CD4-positive, alpha-beta T cell treated with Interleukin-15 for 4 hours (primary cell): ENCODE measurements at regions not wholly inside any gene's neighbourhood (a gene's known extent, or its start where the extent isn't known, plus 50 kb on each side); places are given as distances from the start of the nearest gene placed in this dataset.

Source experiments
- DNase-seq: peaks from one replicate; pipeline ENCODE4 v3.0.0-alpha.2; 2020; ENCODE audit warnings: low spot score

DNA sequence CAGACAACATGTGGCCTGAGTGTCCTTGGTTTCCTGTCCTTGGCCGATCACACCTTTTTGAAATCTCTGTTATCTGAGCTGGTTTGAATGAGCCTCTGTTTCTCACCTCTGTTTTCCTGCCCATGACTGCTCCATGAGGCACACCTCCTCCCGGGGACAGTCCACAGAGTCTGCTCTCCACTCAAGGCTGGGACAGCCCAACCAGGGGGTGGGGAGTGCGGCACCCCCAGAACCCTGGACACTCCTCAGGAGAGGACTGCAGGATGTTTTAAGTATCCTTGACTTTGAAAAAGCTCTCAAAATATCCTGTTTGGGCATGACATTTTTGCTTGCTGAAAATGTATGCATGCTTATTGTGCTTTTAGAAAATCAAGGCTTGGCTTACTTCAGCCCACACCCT lies 333.0 kb upstream of the N4BP1 start:
- no peak for DNase-seq

DNA sequence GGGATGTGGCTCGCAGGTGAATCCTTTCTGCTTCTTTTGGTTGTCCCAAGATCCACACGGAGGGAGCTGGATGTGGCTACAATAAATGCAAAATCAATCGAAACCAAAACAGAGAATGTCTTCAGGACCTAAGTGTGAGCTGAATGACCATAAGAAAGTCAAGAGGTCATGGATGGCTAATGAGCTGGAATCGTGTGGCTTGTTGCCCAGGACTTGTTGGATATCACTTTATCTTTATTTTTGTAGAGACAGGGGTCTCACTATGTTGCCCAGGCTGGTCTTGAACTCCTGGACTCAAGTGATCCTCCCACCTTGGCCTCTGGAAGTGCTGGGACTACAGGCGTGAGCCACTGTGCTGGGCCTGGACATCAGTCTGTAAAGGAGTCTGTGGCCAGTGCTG lies 326.8 kb upstream of the N4BP1 start:
- DNase-seq = no peak

DNA sequence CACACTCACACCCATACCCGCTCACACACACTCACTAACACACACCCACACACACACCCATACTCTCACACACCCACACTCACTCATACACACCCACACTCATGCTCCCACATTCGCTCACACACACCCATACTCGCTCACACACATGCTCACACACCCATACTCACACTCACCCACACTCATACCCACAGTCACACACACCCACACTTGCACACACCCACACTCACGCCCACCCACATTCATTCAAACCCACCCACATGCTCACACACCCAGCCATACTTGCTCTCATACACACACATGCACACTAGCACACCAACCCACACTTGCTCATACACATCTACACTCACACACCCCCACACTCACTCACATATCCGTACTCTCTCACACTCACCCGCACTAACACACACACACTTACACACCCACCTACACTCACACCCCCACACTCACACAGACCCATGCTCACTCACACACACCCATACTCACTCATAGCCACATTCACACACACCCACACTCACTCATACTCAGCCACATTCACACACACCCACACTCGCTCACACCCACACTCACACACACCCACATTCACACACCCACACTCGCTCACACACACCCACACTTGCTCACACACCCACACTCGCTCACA lies 322.4 kb upstream of the N4BP1 start:
- DNase-seq = no peak

DNA sequence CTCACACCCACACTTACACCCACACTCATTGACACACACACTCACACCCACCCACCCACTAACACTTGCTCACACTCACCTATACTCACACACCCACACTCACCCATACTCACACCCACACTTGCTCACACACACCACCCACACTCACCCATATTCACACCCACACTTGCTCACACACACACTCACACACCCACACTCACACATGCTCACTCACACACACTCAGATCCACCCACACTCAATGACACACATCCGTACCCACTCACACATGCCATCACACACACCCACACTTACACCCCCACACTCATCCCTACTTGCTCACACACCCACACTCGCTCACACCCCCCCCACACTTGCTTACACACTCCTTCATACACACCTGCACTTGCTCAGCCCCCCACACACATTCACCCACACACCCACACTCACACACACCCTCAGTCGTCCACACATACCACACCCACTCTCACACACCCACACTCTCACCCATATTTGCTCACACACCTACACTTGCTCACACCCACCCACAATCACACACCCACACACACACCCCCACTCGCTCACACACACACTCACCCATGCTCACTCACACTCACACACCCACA lies 321.1 kb upstream of the N4BP1 start:
- no peak for DNase-seq

DNA sequence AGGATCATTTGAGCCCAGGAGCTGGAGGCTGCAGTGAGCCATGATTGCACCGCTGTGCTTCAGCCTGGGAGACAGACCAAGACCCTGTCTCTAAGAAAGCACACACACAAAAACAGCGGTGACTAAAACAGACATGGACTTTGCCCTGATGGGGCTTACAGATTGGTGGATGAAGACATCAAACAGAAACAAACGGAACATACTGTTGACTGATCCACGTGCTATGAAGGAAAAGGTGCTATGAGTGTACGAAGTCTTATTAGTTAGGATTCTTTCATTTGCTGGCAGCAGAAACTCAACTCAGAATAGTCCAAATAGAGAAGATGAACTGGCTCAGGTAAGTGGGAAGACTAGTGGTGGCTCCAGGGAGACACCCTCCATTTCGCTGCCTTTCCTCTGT lies 309.8 kb upstream of the N4BP1 start:
- no peak for DNase-seq

DNA sequence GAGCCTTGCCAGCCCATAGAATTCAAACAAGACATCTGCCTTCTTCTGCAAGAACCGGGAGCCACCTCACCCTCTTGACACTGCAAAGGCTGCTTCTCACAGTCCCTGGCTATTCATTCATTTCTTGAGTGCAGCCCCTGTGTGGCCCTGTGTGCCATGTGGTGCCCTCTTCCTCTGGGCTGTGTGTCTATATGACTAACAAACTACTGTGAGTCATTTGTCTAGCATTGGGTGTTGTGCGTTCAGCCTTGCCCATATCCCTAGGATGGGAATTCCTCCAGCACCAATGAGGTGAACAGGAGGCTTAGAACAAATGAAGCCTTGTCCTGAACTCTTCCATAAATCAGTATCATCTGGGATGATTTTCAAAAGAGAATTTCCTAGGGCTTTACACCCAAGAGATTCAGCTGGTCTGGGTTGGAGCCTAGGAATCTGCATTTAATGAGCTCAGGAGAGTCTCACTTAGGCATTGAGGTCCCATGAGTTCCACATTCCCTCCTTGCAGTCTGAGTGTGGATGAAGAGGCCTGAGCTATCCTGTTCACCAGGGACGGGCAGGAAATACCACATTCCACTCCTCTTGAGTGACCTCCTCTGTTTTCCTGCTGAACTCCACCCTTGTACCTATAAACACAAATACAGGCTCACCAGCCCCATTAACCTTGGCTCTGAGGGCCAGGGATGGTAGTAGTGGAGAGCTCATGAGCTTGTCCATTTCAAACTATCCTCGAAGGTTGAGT lies 308.7 kb upstream of the N4BP1 start:
- no peak for DNase-seq

DNA sequence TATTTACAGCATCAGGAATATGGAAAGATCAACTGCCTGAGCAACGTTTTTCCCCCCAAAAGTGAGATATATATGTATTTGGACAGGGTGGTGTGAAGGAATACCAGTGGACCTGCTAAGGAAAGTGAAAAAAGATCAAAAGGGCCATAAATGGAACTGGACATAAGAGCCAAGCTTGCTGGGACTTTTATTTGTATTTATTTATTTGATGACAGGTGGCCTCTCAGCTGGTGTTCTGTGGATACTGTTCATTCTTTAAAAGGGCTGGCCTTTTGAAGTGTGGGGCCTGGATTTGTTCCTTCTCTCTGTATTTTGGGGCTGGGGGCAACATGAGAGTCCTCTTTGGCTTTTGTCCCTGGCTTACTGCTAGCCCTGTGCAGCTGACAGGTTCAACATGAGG lies 306.6 kb upstream of the N4BP1 start:
- no peak for DNase-seq

DNA sequence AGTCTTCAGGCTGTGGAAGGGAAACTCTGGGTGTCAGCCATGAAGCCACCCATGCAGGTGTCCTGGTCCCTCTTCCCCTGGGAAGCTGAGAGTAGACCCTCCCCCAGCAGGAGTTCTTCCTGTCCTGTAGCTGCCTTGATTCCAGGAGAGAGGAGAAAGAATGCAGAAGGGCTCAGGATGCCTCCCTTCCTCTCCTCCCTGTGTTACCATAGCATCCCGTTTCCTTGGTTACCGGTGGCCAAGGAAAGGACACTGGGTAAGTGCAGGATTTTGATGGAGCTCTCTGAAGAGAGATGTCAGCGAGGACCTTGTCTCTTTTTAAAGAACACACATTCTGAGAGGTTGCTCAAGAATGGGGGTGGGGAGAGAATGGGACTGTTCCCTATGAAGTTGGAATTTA lies 304.1 kb upstream of the N4BP1 start:
- DNase-seq = no peak

DNA sequence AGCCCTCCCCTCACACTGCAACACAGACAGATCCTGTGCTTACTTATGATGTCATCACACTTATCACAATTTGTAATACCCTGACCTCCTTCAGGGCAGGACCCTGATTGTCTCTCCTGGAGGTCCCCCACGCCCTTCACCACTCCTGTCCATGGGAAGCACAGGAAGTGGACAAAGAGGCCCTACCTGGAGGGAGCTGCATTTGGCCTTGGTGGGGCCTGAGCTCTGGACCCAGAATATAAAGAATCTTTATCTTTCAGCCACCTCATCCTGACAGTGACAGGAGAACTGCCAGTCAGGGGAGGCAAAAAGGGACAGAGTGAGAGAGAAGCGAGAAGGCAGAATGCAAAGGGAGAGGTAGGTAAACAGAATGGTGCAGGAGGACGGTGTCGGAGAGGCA lies 303.4 kb upstream of the N4BP1 start:
- no peak for DNase-seq

DNA sequence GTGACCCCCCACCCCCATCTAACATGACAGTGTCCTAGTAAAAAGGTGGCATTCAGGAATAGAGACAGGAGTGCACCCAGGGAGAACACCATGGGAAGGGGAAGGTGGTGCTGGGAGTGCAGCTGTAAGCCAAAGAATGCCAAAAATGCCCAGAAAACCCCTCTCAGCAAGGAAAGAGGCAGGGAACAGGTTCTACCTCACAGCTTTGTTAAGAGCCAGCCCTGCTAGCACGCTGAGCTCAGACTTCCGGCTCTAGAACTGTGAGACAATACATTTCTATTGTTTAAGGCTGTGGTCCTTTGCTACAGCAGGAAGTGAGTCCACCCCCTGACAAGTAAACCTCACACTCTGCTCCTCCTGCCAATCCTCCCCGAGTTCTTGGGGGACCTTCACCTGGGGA lies 302.4 kb upstream of the N4BP1 start:
- DNase-seq = no peak

DNA sequence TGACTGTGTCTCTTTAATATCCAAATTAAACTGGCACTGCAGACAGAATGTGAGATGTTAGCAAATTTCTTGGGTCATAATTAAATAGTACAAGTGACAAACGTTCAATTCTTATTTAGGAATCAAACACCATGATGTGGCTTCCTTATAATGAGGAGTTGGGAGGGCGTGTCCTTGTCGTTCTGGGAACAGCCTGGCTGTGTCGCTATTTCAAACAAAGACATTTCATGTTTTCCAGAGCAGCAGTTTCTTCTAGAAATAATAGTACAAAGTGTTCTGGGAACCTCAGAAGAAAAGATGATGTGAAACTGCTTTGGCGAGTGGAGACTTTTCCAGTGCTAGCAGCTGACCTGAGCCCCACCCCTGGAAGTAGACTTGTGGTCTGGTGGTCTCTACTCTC lies 301.7 kb upstream of the N4BP1 start:
- DNase-seq = no peak

DNA sequence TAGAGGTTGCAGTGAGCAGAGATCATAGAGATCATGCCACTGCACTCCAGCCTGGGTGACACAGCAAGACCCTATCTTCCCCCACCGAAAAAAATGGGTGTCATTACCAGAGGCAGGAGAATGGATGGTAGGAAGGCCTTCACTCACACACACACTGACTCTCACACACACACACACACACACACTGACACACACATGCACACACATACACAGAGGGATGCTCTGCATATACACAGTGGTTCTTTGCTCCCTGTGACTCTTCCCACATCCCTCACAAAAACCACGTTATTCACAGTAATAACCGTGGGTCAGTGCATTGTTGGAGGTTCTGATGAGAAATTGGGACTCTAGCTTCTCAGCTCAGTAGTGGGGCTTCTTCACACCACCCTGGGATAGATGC lies 300.2 kb upstream of the N4BP1 start:
- no peak for DNase-seq

DNA sequence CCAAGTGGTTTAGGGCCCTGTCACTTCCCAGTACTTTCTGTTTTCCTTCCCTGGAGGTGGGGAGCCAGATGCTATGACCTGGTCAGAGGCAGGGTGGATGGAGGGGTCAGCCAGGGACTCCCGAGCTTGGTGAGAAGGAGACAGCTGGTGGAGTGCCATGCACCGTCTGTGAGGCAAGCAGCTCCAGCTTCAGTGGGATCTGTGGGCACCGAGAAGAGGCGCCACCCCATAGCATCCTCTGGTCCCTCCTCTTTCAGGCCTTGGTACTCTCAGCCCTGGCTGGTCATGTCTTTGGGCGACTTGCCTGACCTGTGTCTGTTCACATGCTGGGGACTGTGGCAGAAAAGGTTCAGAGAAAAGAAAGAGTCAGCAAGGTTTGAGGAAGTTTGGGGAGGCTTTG lies 299.3 kb upstream of the N4BP1 start:
- DNase-seq = no peak

DNA sequence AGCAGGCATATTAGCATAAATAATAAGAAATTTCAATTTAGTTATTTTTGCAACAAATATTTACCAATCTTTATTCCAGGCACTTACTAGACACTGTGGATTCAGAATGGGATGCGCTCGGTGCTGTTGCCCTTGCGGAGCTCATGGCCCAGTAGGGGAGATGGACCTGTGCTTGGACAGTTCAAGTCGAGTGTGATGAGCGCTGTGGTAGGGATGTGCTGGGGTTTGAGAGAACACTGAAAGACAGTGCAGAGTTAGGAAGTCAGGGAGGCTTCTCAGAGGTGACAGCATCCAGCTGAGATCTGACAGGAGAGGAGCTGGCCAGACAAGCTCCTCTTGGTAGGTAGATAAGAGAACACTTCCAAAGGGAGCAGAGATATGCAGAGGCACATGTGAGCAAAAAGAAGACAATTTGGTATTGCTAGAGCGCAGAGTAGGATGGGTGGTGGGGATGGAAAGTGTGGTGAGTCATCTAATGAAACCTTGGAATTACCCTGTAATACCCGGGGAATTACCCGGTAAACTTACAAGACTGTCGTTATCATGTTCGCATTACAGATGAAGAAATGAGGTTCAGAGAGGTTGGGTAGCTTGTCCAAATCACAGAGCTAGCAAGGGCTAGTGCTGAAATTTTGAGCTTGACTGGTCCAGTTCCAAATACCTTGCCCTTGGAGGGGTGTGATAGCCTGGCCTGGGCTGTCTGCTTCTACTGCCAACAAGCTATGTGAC lies 298.1 kb upstream of the N4BP1 start:
- DNase-seq = no peak

DNA sequence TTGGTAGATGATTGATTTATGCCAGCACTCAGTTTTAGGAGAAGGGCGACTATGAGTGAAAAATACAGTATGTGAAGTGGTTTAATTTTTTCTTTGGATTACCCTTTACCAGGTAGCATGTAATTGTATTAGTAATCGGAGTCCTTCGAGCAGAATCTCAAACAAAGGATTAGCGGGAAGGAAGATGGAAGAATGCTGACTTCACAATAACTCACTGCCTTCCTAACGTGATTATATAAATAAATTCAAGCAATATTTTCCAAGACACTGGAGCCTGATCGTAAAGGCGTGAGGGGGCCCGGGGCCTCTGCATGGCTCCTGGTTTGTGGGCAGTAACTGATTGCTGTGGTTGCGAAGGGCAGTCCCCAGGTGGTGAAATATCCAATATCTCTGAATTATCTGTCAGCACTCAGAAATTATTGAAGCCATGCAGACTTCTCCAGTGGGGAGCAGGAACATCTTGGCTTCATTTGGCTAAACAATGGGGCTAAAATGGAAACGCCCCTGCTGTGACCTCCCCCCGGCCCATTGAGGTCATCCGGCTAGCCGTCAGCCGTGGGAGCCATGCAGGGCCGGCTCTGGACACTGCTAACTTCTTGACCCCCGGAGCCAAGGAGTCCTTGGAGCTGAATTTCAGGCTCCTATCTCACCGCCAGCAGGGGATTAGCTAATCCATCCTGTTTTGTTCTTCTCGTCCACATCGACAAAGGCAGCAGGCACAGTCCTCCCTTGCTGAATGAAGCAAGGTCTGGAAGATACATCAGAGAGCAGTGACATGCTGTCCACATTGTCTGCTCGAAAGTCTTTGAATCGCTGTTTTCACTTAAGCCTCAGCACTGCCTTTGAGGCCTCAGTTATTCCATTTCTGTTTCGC lies 295.9 kb upstream of the N4BP1 start:
- no peak for DNase-seq

DNA sequence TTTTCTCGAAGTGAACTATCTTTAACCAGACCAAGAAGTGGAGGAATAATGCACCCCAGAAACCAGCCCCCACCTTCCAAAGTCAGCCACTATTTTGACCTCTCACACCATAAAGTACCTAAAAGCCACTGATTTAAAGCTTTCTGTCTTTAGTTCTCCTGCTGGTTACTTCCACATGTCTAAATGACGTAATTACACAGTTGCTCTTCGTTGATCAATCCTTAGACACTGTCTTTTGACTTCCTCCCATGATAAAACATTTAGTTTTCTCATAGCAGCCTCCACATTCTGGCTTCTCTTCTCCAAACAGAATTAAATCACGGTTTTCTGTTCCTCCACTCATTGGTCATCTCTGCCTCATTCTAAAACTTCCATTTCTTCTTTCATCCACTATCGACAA lies 294.4 kb upstream of the N4BP1 start:
- DNase-seq = no peak

DNA sequence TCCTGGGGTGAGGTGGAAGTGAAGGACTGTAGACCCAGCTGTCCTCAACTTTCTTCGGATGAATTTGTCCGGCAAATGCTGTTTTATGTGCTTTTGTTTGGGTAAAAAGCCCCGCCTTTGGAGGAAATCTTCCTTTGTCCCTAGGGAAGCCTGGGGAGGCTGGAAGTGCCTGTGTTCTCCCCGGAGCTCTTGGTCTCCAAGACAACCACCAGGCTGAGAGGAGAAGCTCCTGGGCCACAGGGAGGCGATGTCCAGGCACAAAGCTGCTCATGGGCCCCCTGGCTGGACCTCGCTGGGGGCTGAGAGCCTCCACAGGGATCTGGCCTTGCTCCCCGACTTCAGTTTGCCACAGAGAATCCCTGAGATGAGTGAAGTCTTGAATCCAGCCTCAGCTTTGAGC lies 293.1 kb upstream of the N4BP1 start:
- DNase-seq = no peak

DNA sequence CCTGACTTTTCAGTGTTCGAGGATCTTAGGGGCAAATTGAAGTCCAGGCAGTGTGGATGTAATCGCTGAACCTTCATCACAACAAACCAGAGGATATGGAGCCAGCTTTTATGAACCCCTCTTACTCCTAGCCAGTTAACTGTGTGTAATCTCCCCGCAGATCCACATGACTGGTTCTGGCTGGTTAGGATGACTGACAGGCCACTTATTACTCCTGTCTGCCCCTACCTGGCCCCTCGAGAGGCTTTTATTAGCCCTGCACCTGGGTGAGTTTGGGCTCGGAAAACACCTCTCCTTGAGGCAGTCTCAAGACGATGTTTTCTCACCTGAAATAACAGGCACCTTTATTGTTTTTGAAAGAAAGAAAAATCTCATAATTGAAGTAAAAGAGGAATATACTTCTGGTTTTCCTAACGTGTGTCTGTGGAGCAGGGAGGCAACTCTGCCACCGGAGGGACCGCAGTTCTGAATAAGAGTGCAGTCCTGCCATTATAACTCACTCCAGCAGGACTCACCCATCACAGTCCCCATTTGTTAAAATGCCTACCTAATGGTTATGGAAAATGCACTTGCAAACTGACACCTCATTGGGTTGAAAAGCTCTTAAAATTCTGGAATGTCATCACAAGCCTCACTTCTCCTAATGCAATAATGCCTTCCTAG lies 291.9 kb upstream of the N4BP1 start:
- DNase-seq = no peak

DNA sequence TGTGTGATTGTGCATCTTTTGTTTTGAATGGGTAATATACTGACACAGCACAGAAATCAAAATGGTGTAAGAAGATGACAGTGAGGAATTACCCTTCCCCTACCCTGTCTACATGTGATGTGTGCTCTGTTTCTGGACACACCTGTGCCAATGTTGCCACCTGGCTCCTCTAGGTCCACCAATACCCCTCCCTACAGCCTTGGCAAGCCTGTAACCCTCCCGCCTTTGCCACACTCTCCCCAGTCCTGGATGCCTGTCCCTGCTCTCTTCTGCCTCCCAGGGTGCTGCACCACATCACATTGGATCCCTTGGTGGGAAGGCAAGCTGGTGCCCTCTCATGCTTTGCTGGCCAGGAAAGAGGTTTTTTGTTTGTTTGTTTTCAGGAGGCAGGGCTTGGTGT lies 289.5 kb upstream of the N4BP1 start:
- DNase-seq = no peak

DNA sequence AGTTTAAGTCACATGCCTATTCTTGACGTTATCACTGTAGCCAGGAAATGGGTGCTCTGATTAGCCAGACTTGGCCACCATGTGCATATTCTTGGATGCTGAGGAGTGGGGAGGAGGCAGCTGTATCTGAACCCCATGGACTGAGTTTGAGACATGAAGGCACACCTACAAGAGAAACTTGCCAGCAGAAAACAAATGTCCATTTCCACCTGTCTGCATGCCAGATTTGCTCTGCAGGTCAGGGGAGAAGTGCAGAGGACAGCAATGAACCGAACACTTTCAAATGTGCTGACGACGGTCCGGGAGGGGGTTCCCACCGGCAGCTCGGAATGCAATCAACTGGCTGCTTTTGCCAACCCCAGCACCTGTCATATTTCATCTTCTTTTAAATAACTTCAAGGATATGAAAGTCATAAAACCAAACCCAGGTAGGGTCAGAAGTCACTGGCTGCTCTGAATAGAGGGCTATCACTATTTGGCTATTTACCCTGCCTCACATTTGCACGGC lies 287.8 kb upstream of the N4BP1 start:
- DNase-seq = no peak

DNA sequence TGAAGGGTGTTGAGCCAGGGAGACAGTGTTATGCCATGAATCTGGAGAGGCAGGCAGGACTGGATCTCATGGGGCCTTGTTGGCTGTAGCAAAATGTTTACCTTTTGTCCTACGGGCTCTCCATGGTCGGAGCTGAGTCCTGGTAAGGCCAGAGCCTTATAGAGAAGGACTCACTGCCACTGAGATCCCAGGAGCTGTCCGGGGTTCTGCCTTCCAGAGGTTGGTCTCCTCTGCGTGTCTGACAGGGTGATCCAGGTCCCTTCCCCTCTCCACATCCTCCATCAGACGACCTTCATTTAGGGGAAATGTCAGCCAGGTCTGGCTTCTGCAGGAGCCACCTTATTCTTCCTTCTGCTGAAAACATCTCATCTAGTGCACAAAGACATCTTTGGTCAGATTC lies 285.2 kb upstream of the N4BP1 start:
- DNase-seq = no peak
